HG03442 (cell line): ENCODE measurements at regions not wholly inside any gene's neighbourhood (a gene's known extent, or its start where the extent isn't known, plus 50 kb on each side); places are given as distances from the start of the nearest gene placed in this dataset.
A peak's percentile ranks its signal among the peaks of the same experiment; 100 is the strongest.
"Not testable (repeated sequence)": the region's sequence is repeated elsewhere in the genome, so short reads cannot be mapped to it uniquely, and the experiment has no call there.

ENCODE experiments used
- ATAC-seq: cut with Tn5 transposase; IDR thresholded peaks from one replicate; pipeline ENCODE4 v1.9.1; 2021; ENCODE audit warnings: mild to moderate bottlenecking, moderate library complexity; ENCODE audit not compliant: unreplicated experiment

- no peak for ATAC-seq
Measured at GRCh38 chr12:62028536-62028935, 231.7 kb upstream of the USP15 start.

GRCh38 chr12:62032870-62033269 lies 227.3 kb upstream of the USP15 start:
- ATAC-seq, result no peak

GRCh38 chr12:62044450-62045135 lies 215.6 kb upstream of the USP15 start:
- ATAC-seq, result no peak

GRCh38 chr12:62045211-62045610 lies 215.0 kb upstream of the USP15 start:
- ATAC-seq, result no peak

GRCh38 chr12:62050785-62051184 lies 209.4 kb upstream of the USP15 start:
- ATAC-seq, result no peak

- ATAC-seq, result no peak
Measured at GRCh38 chr12:62069976-62070375, 190.2 kb upstream of the USP15 start.

GRCh38 chr12:62073236-62073635 lies 187.0 kb upstream of the USP15 start:
- ATAC-seq, result not testable (repeated sequence)

GRCh38 chr12:62075870-62076269 lies 184.3 kb upstream of the USP15 start:
- ATAC-seq, result peak; percentile 54

- no peak for ATAC-seq
Measured at GRCh38 chr12:62078020-62078419, 182.2 kb upstream of the USP15 start.

GRCh38 chr12:62082448-62082847 lies 177.8 kb upstream of the USP15 start:
- no peak for ATAC-seq

GRCh38 chr12:62098132-62098531 lies 162.1 kb upstream of the USP15 start:
- ATAC-seq, result no peak

GRCh38 chr12:62103748-62104147 lies 156.5 kb upstream of the USP15 start:
- ATAC-seq, result no peak

GRCh38 chr12:62106547-62107185 lies 153.5 kb upstream of the USP15 start:
- ATAC-seq, result no peak

GRCh38 chr12:62113366-62114011 lies 146.7 kb upstream of the USP15 start:
- no peak for ATAC-seq

GRCh38 chr12:62116986-62117385 lies 143.2 kb upstream of the USP15 start:
- no peak for ATAC-seq

GRCh38 chr12:62123721-62124203 lies 136.4 kb upstream of the USP15 start:
- ATAC-seq, result peak; percentile 92

- no peak for ATAC-seq
Measured at GRCh38 chr12:62127516-62127915, 132.7 kb upstream of the USP15 start.

GRCh38 chr12:62128175-62128975 lies 131.8 kb upstream of the USP15 start:
- ATAC-seq, result no peak

GRCh38 chr12:62129291-62129690 lies 130.9 kb upstream of the USP15 start:
- no peak for ATAC-seq

- ATAC-seq, result no peak
Measured at GRCh38 chr12:62130402-62130801, 129.8 kb upstream of the USP15 start.

- no peak for ATAC-seq
Measured at GRCh38 chr12:62130834-62131552, 129.2 kb upstream of the USP15 start.
